PC-9 (cell line): ENCODE measurements at regions not wholly inside any gene's neighbourhood (a gene's known extent, or its start where the extent isn't known, plus 50 kb on each side); places are given as distances from the start of the nearest gene placed in this dataset.

ENCODE experiments used
- BruUV-seq: library from RNA; stranded (reverse); fragments of 400-500 nt; replicated peaks from 2 replicates; lab custom pipeline; 2021; lab: Mats Ljungman, UMichigan
- CTCF ChIA-PET: fragments of 300-600 bp; sonication (Branson Sonifier 250); formaldehyde crosslinking; loops from one replicate; lab custom pipeline; 2022; ENCODE audit warnings: antibody characterized with exemption; lab: Charles Lee
- POLR2A ChIA-PET: fragments of 300-600 bp; sonication (Branson Sonifier 250); formaldehyde crosslinking; loops from one replicate; lab custom pipeline; 2022; ENCODE audit warnings: antibody characterized with exemption; ENCODE audit not compliant: unreplicated experiment; lab: Charles Lee
- DNase-seq, 2 experiments: peaks; one replicate each; pipeline versions ENCODE4 v3.0.0 to v3.0.0-alpha.2; 2015 to 2022; ENCODE audit warnings: mixed read lengths in 1 of 2
- H2AFZ ChIP-seq: fragments of 200-600 bp; sonication (generic); 2 replicates; pipeline ENCODE4 v1.8.1; 2017; ENCODE audit warnings: antibody characterized with exemption
- H3F3A ChIP-seq: fragments of 200-600 bp; sonication (generic); 2 replicates; pipeline ENCODE4 v1.8.1; 2017; ENCODE audit warnings: antibody characterized with exemption, mild to moderate bottlenecking, low read depth; ENCODE audit not compliant: insufficient read depth
- H3K27ac ChIP-seq: fragments of 200-600 bp; sonication (generic); 2 replicates; pipeline ENCODE4 v1.6.1; 2016; ENCODE audit warnings: mixed run types
- H3K27me3 ChIP-seq: fragments of 200-600 bp; sonication (generic); 2 replicates; pipeline ENCODE4 v1.6.1; 2016; ENCODE audit warnings: low read depth, mixed run types; ENCODE audit not compliant: insufficient read depth
- H3K36me3 ChIP-seq: fragments of 200-600 bp; sonication (generic); 2 replicates; pipeline ENCODE4 v1.6.1; 2016; ENCODE audit warnings: low read depth, mixed run types
- H3K4me1 ChIP-seq: fragments of 200-600 bp; sonication (generic); replicated peaks from 2 replicates; pipeline ENCODE4 v1.6.1; 2016; ENCODE audit warnings: mixed run types; ENCODE audit not compliant: insufficient read depth
- H3K4me2 ChIP-seq: fragments of 200-600 bp; sonication (generic); 2 replicates; pipeline ENCODE4 v1.6.1; 2017; ENCODE audit warnings: mixed run types
- H3K4me3 ChIP-seq: fragments of 200-600 bp; sonication (generic); 2 replicates; pipeline ENCODE4 v1.6.1; 2016; ENCODE audit warnings: mixed run types
- H3K79me2 ChIP-seq: fragments of 200-600 bp; sonication (generic); 2 replicates; pipeline ENCODE4 v1.6.1; 2017; ENCODE audit warnings: low read depth, mixed run types
- H3K9me2 ChIP-seq: fragments of 200-600 bp; sonication (generic); 2 replicates; pipeline ENCODE4 v1.8.1; 2017; ENCODE audit warnings: mild to moderate bottlenecking; ENCODE audit not compliant: insufficient read depth
- H3K9me3 ChIP-seq: fragments of 200-600 bp; sonication (generic); 2 replicates; pipeline ENCODE4 v1.8.1; 2016; ENCODE audit warnings: low read depth; ENCODE audit not compliant: insufficient read depth
- H4K20me1 ChIP-seq: fragments of 200-600 bp; sonication (generic); 2 replicates; pipeline ENCODE4 v1.8.1; 2017; ENCODE audit not compliant: insufficient read depth
- CTCF ChIP-seq: fragments of 200-600 bp; sonication (generic); conservative IDR thresholded peaks from 2 replicates; pipeline ENCODE4 v1.6.1; 2017; ENCODE audit warnings: mixed run types, antibody characterized with exemption, mild to moderate bottlenecking, moderate library complexity
- EZH2 ChIP-seq: fragments of 200-600 bp; sonication (generic); IDR thresholded peaks from 2 replicates; pipeline ENCODE4 v1.8.0; 2017; ENCODE audit warnings: antibody characterized with exemption, low read depth
- intact Hi-C: fragments of 100-400 bp; cut with micrococcal nuclease; formaldehyde crosslinking; loops from one replicate; pipeline ENCODE4 v1.10.0; 2022; ENCODE audit not compliant: unreplicated experiment

- no TSS peak for BruUV-seq
- no peaks in the 10 kb centered on the region for H3K9me2 ChIP-seq
- no peak for DNase-seq
- no peak overlapping the region for H3K4me3 ChIP-seq
- H3K27me3 ChIP-seq, result no peaks in the 10 kb centered on the region
- ChIA-PET POLR2A (no interaction called here), CTCF (no interaction called here)
- no peaks in the 10 kb centered on the region for H4K20me1 ChIP-seq
- H3K4me2 ChIP-seq, result no peak overlapping the region
- H3K36me3 ChIP-seq, result no peaks in the 10 kb centered on the region
- H3K4me1 ChIP-seq, result no peaks in the 10 kb centered on the region
- intact Hi-C loops, result no loop called here
- no peak overlapping the region for H3K27ac ChIP-seq
- no peaks in the 10 kb centered on the region for H3K79me2 ChIP-seq
- no peak for TF ChIP-seq CTCF
- TF ChIP-seq EZH2, result no peak
- H2AFZ ChIP-seq, result no peak overlapping the region
- no peaks in the 10 kb centered on the region for H3F3A ChIP-seq
- H3K9me3 ChIP-seq, result no peaks in the 10 kb centered on the region
Observed at GRCh38 chr3:75078290-75078689, 463.8 kb upstream of the CNTN3 start.

DNA sequence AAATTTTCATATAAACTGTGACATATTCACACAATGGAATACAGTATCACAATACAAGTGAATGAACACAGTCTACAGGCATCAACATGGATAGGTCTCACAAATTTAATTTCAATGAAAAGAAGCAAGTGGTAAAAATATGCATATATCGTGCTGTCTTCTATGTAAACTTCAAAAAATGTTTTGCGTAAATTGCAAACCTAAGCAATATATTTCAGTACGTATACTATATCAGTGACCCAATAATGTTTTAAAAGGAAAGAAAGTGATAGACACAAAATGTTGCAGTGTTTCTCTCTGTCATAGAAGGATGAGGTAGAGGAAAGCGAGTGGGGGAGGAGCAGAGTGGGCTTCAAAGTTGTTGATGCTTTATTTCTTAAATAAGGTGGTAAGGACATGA, 468.4 kb upstream of the CNTN3 start:
- Histone ChIP-seq H3K36me3 (no peaks in the 10 kb centered on the region), H3K79me2 (no peaks in the 10 kb centered on the region), H3K27me3 (no peaks in the 10 kb centered on the region), H3K9me2 (no peaks in the 10 kb centered on the region), H3K9me3 (no peaks in the 10 kb centered on the region), H3K4me3 (no peak overlapping the region), H3K4me2 (no peak overlapping the region), H4K20me1 (no peaks in the 10 kb centered on the region), H2AFZ (no peak overlapping the region), H3F3A (no peaks in the 10 kb centered on the region), H3K27ac (no peak overlapping the region), H3K4me1 (no peaks in the 10 kb centered on the region)
- intact Hi-C loops, result no loop called here
- TF ChIP-seq EZH2 (no peak), CTCF (no peak)
- BruUV-seq, result no TSS peak
- DNase-seq, result no peak
- ChIA-PET POLR2A (no interaction called here), CTCF (no interaction called here)

GRCh38 chr3:75089841-75090240, 475.4 kb upstream of the CNTN3 start:
- H3K27me3 ChIP-seq, result no peaks in the 10 kb centered on the region
- H3K4me3 ChIP-seq, result no peak overlapping the region
- no TSS peak for BruUV-seq
- H3K9me2 ChIP-seq, result no peaks in the 10 kb centered on the region; the same call in 1 of the 2 replicates
- TF ChIP-seq EZH2, result no peak
- TF ChIP-seq CTCF, result no peak
- H3K9me3 ChIP-seq, result no peaks in the 10 kb centered on the region
- H3K36me3 ChIP-seq, result no peaks in the 10 kb centered on the region
- H3K4me1 ChIP-seq, result no peaks in the 10 kb centered on the region
- DNase-seq, result no peak
- no peaks in the 10 kb centered on the region for H4K20me1 ChIP-seq
- H2AFZ ChIP-seq, result no peak overlapping the region
- no peaks in the 10 kb centered on the region for H3K79me2 ChIP-seq
- H3K4me2 ChIP-seq, result no peak overlapping the region
- H3K27ac ChIP-seq, result no peak overlapping the region
- ChIA-PET POLR2A (no interaction called here), CTCF (no interaction called here)
- intact Hi-C loops, result no loop called here
- H3F3A ChIP-seq, result no peaks in the 10 kb centered on the region
